Large intestine (tissue), 3 donors: ENCODE measurements at regions not wholly inside any gene's neighbourhood (a gene's known extent, or its start where the extent isn't known, plus 50 kb on each side); places are given as distances from the start of the nearest gene placed in this dataset.
"Not testable (repeated sequence)": the region's sequence is repeated elsewhere in the genome, so short reads cannot be mapped to it uniquely, and the experiment has no call there.

ENCODE experiments used
- DNase-seq, 2 donors: peaks; one replicate each; pipeline versions ENCODE4 v3.0.0 to v3.0.0-alpha.2; 2013
- H3K27ac ChIP-seq: one replicate; pipeline ENCODE4 v1.5.1; 2013; ENCODE audit warnings: low read length
- H3K27me3 ChIP-seq: 2 replicates; pipeline ENCODE4 v1.6.1; 2013; ENCODE audit warnings: low read length; ENCODE audit not compliant: control insufficient read depth, insufficient read depth
- H3K36me3 ChIP-seq: 2 replicates; pipeline ENCODE4 v1.6.1; 2013; ENCODE audit warnings: low read length; ENCODE audit not compliant: control insufficient read depth, insufficient read depth
- H3K4me1 ChIP-seq: one replicate; pipeline ENCODE4 v1.6.1; 2013; ENCODE audit warnings: low read length; ENCODE audit not compliant: control insufficient read depth, insufficient read depth
- H3K4me3 ChIP-seq: one replicate; pipeline ENCODE4 v1.5.1; 2013; ENCODE audit warnings: low read length
- H3K9me3 ChIP-seq: one replicate; pipeline ENCODE4 v1.6.1; 2013; ENCODE audit warnings: mild to moderate bottlenecking, low read depth, low read length, moderate library complexity; ENCODE audit not compliant: control insufficient read depth
- WGBS: methylation state at CpG from one replicate; pipeline ENCODE4 v1.1.5; 2013; ENCODE audit warnings: low lambda C conversion rate; ENCODE audit not compliant: insufficient coverage; 5-methylcytosine and 5-hydroxymethylcytosine counted together

- DNase-seq, result no peak
- H3K27me3 ChIP-seq, result no peaks in the 10 kb centered on the region
- H3K27ac ChIP-seq, result no peak overlapping the region
- no peak overlapping the region for H3K4me3 ChIP-seq
- 100% methylated on average over 1 of the region's 3 CpGs for WGBS
- H3K36me3 ChIP-seq, result no peaks in the 10 kb centered on the region
- no peaks in the 10 kb centered on the region for H3K9me3 ChIP-seq
- no peaks in the 10 kb centered on the region for H3K4me1 ChIP-seq
These were observed 85.8 kb downstream of the TFPI2 start for GRCh38 chr7:93804726-93805125.

- Histone ChIP-seq H3K27ac (no peak overlapping the region), H3K9me3 (no peaks in the 10 kb centered on the region), H3K4me3 (no peak overlapping the region), H3K27me3 (no peaks in the 10 kb centered on the region), H3K36me3 (no peaks in the 10 kb centered on the region), H3K4me1 (no peaks in the 10 kb centered on the region)
- WGBS, result 67% methylated on average over 1 of the region's 5 CpGs
- no peak for DNase-seq
These were observed 90.7 kb downstream of the TFPI2 start for GRCh38 chr7:93799750-93800357.

GRCh38 chr7:93793084-93793697 lies 97.4 kb downstream of the TFPI2 start:
- H3K27me3 ChIP-seq, H3K36me3 ChIP-seq, H3K4me3 ChIP-seq, H3K4me1 ChIP-seq, H3K27ac ChIP-seq, DNase-seq, H3K9me3 ChIP-seq: not testable (repeated sequence)
- WGBS, result no CpG with 5 or more reads among the region's 33 CpGs

- no peaks in the 10 kb centered on the region for H3K27me3 ChIP-seq
- WGBS, result 100% methylated on average over 1 of the region's 3 CpGs
These were observed 111.4 kb downstream of the TFPI2 start for GRCh38 chr7:93779115-93779514.

GRCh38 chr7:93778384-93778783 lies 112.2 kb downstream of the TFPI2 start:
- no peak for DNase-seq
- Histone ChIP-seq H3K9me3 (no peaks in the 10 kb centered on the region), H3K27me3 (no peaks in the 10 kb centered on the region), H3K4me1 (no peaks in the 10 kb centered on the region), H3K36me3 (no peaks in the 10 kb centered on the region), H3K4me3 (no peak overlapping the region), H3K27ac (no peak overlapping the region)
- no CpG with 5 or more reads among the region's 4 CpGs for WGBS

More at GRCh38 chr7:93779115-93779514, 111.4 kb downstream of the TFPI2 start:
- no peaks in the 10 kb centered on the region for H3K9me3 ChIP-seq
- H3K27ac ChIP-seq, result no peak overlapping the region
- no peak overlapping the region for H3K4me3 ChIP-seq
- no peaks in the 10 kb centered on the region for H3K36me3 ChIP-seq
- DNase-seq, result no peak
- H3K4me1 ChIP-seq, result no peaks in the 10 kb centered on the region

- no peaks in the 10 kb centered on the region for H3K27me3 ChIP-seq
- no peaks in the 10 kb centered on the region for H3K4me1 ChIP-seq
- no peak overlapping the region for H3K4me3 ChIP-seq
- no peak for DNase-seq
- H3K36me3 ChIP-seq, result no peaks in the 10 kb centered on the region
- no peak overlapping the region for H3K27ac ChIP-seq
- WGBS, result 100% methylated on average over 1 of the region's 1 CpG
- no peaks in the 10 kb centered on the region for H3K9me3 ChIP-seq
These were observed 117.1 kb downstream of the TFPI2 start for GRCh38 chr7:93773446-93773845.

GRCh38 chr7:93765475-93765874 lies 125.1 kb downstream of the TFPI2 start:
- DNase-seq, result no peak
- no peaks in the 10 kb centered on the region for H3K27me3 ChIP-seq
- 95% methylated on average over 2 of the region's 2 CpGs for WGBS
- H3K36me3 ChIP-seq, result no peaks in the 10 kb centered on the region
- H3K9me3 ChIP-seq, result no peaks in the 10 kb centered on the region
- no peak overlapping the region for H3K27ac ChIP-seq
- H3K4me3 ChIP-seq, result no peak overlapping the region
- H3K4me1 ChIP-seq, result no peaks in the 10 kb centered on the region

GRCh38 chr7:93758631-93759030 lies 131.9 kb downstream of the TFPI2 start:
- no peaks in the 10 kb centered on the region for H3K36me3 ChIP-seq
- H3K9me3 ChIP-seq, result no peaks in the 10 kb centered on the region
- no peak for DNase-seq

GRCh38 chr7:93757426-93757825 lies 133.1 kb downstream of the TFPI2 start:
- DNase-seq, result no peak
- WGBS, result 86% methylated on average over 1 of the region's 2 CpGs
- Histone ChIP-seq H3K27me3 (no peaks in the 10 kb centered on the region), H3K36me3 (no peaks in the 10 kb centered on the region), H3K9me3 (no peaks in the 10 kb centered on the region), H3K27ac (no peak overlapping the region), H3K4me1 (no peaks in the 10 kb centered on the region), H3K4me3 (no peak overlapping the region)

More at GRCh38 chr7:93758631-93759030, 131.9 kb downstream of the TFPI2 start:
- Histone ChIP-seq H3K27ac (no peak overlapping the region), H3K27me3 (no peaks in the 10 kb centered on the region), H3K4me3 (no peak overlapping the region), H3K4me1 (no peaks in the 10 kb centered on the region)

GRCh38 chr7:93756890-93757289 lies 133.7 kb downstream of the TFPI2 start:
- H3K4me3 ChIP-seq, result no peak overlapping the region
- H3K27ac ChIP-seq, result no peak overlapping the region
- no peaks in the 10 kb centered on the region for H3K9me3 ChIP-seq
- H3K27me3 ChIP-seq, result no peaks in the 10 kb centered on the region
- WGBS, result 100% methylated on average over 1 of the region's 2 CpGs
- H3K4me1 ChIP-seq, result no peaks in the 10 kb centered on the region
- H3K36me3 ChIP-seq, result no peaks in the 10 kb centered on the region
- DNase-seq, result no peak

GRCh38 chr7:93751421-93751820 lies 139.1 kb downstream of the TFPI2 start:
- Histone ChIP-seq H3K27ac (no peak overlapping the region), H3K27me3 (no peaks in the 10 kb centered on the region), H3K4me3 (no peak overlapping the region), H3K4me1 (no peaks in the 10 kb centered on the region), H3K9me3 (no peaks in the 10 kb centered on the region), H3K36me3 (no peaks in the 10 kb centered on the region)
- 80% methylated on average over 1 of the region's 1 CpG for WGBS
- DNase-seq, result no peak
